Smooth muscle cell (in vitro differentiated cells): ENCODE measurements at regions not wholly inside any gene's neighbourhood (a gene's known extent, or its start where the extent isn't known, plus 50 kb on each side); places are given as distances from the start of the nearest gene placed in this dataset.
"Not testable (repeated sequence)": the region's sequence is repeated elsewhere in the genome, so short reads cannot be mapped to it uniquely, and the experiment has no call there.

Experiments
- DNase-seq: peaks from one replicate; lab custom pipeline; 2025; ENCODE audit not compliant: unreplicated experiment; lab: John Stamatoyannopoulos, UW
- H2AFZ ChIP-seq: fragments of 200-600 bp; sonication (generic); 2 replicates; pipeline ENCODE4 v1.6.0; 2016; ENCODE audit warnings: antibody characterized with exemption, low read depth, mild to moderate bottlenecking
- H3F3A ChIP-seq: fragments of 200-600 bp; sonication (generic); 2 replicates; pipeline ENCODE4 v1.6.0; 2017; ENCODE audit warnings: antibody characterized with exemption, low read depth
- H3K27ac ChIP-seq: fragments of 200-600 bp; sonication (generic); 2 replicates; pipeline ENCODE4 v1.5.1; 2016; ENCODE audit warnings: low read depth, mild to moderate bottlenecking
- H3K27me3 ChIP-seq: fragments of 200-600 bp; sonication (generic); 2 replicates; pipeline ENCODE4 v1.6.1; 2016; ENCODE audit warnings: low read depth, mild to moderate bottlenecking
- H3K36me3 ChIP-seq: fragments of 200-600 bp; sonication (generic); 2 replicates; pipeline ENCODE4 v1.5.1; 2016; ENCODE audit warnings: low read depth
- H3K4me1 ChIP-seq: fragments of 200-600 bp; sonication (generic); 2 replicates; pipeline ENCODE4 v1.5.1; 2016; ENCODE audit warnings: low read depth
- H3K4me2 ChIP-seq: fragments of 200-600 bp; sonication (generic); 2 replicates; pipeline ENCODE4 v1.6.0; 2016; ENCODE audit warnings: mild to moderate bottlenecking
- H3K4me3 ChIP-seq: fragments of 200-600 bp; sonication (generic); 2 replicates; pipeline ENCODE4 v1.5.1; 2016; ENCODE audit warnings: mild to moderate bottlenecking
- H3K79me2 ChIP-seq: fragments of 200-600 bp; sonication (generic); 2 replicates; pipeline ENCODE4 v1.6.0; 2016; ENCODE audit warnings: low read depth, mild to moderate bottlenecking
- H3K9ac ChIP-seq: fragments of 200-600 bp; sonication (generic); 2 replicates; pipeline ENCODE4 v1.6.0; 2016; ENCODE audit warnings: low read depth
- H3K9me3 ChIP-seq: fragments of 200-600 bp; sonication (generic); replicated peaks from 2 replicates; pipeline ENCODE4 v1.5.1; 2016; ENCODE audit warnings: low read depth
- H4K20me1 ChIP-seq: fragments of 200-600 bp; sonication (generic); 2 replicates; pipeline ENCODE4 v1.6.0; 2016; ENCODE audit warnings: low read depth
- WGBS: methylation state at CpG from one replicate; pipeline ENCODE4 v1.1.7; 2016; ENCODE audit warnings: low lambda C conversion rate; 5-methylcytosine and 5-hydroxymethylcytosine counted together

DNA sequence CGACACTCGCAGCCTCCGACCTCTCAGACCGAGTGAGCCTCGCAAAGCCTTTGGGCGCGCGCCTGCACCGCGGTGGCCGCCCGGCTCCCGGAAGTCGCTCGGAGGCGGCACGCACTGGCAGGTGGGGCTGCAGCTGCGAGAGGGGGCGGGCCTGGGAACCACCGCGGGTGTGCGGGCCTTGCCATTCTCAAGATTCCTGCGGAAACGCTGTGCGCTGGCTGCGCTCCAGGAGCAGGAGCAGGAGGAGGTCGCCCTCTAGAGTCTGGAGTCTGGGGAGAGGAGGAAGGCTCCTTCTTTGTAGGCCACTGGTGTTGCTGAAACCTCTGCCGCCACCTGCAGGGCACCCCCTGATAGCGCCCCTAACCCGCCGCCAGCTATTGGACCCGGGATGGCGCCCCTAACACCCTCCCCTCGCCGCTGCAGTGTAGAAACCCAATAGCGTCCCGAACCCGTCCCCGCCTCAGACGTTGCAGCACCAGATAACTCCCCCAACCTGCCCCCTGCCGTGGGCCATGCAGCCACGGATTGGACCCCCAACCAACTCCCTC is 230.6 kb downstream of the LIPI start:
- H3K27me3 ChIP-seq, H3K36me3 ChIP-seq, H3F3A ChIP-seq, H3K27ac ChIP-seq, H2AFZ ChIP-seq, H3K9me3 ChIP-seq, H3K79me2 ChIP-seq, H3K4me1 ChIP-seq, DNase-seq, H4K20me1 ChIP-seq, H3K4me2 ChIP-seq, H3K9ac ChIP-seq, H3K4me3 ChIP-seq: not testable (repeated sequence)
- WGBS, result 27% methylated on average over 27 of the region's 42 CpGs

DNA sequence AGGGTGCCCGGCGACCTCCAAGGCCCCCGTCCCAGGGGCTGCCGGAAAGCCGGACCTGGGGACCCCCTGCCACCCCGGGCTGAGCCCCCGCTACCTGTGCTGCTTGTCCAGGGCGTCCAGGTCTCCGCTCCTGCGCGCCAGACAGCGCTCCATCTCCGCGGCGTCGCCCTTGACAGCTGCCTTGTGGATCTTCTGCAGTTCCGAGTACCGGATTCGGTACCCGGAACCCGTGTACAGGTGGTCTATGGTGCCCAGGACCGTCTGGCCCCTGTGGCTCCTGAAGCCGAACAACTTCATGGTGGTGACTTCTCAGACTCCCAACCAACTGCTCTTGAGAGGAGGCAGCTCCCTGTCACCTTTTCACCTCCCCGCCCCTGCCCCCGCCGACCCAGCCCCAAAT is 231.1 kb downstream of the LIPI start:
- H3K36me3 ChIP-seq, H3K4me2 ChIP-seq, H3K79me2 ChIP-seq, H3F3A ChIP-seq, H4K20me1 ChIP-seq, H3K27me3 ChIP-seq, H3K9me3 ChIP-seq, H3K27ac ChIP-seq, H3K9ac ChIP-seq, H3K4me3 ChIP-seq, H3K4me1 ChIP-seq, DNase-seq, H2AFZ ChIP-seq: not testable (repeated sequence)
- 82% methylated on average over 25 of the region's 26 CpGs for WGBS

DNA sequence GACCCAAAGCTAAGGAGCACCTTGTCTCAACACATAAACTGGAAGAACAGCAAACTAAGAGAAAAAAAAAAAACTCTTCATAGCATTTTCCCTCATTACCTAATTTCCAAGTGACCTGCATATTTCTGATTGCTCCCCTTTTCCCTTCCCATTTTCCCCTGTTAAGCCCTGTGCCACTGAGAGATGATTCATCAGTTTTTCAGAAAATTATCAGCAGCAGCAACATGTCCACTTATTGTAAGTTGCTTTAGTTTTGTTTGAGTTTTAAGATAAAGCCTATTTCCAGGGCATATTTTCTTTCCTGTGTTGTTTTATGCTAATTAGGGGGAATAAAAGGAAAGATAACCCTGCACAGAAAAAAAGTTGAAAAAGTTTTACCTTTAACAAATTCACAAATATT is 236.2 kb downstream of the LIPI start:
- H2AFZ ChIP-seq, H3K4me1 ChIP-seq, H3K9me3 ChIP-seq, H3K27ac ChIP-seq, H3K27me3 ChIP-seq, H3K9ac ChIP-seq, H3K4me2 ChIP-seq, H3F3A ChIP-seq, DNase-seq, H3K79me2 ChIP-seq, H3K4me3 ChIP-seq, H4K20me1 ChIP-seq, H3K36me3 ChIP-seq: not testable (repeated sequence)

DNA sequence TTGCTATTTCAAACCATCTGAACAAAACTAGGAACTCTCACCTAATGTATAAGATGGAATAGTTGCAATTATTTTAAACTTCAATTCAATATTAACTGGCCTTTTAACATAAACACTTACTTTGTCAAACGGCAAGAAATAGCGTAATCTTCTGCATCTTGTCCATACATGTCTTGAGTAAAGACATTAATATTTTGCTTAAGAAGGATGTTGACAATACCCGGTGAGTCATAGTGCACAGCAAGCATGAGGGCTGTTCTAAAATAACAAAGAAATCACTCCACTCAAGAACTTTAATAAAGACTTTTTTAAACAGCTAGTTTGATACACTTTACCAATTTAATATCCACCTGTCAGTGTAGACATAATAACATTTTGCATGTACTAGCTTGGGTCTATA is 240.9 kb downstream of the LIPI start:
- H2AFZ ChIP-seq, DNase-seq, H3K27me3 ChIP-seq, H3F3A ChIP-seq, H3K4me1 ChIP-seq, H4K20me1 ChIP-seq, H3K4me3 ChIP-seq, H3K27ac ChIP-seq, H3K36me3 ChIP-seq, H3K79me2 ChIP-seq, H3K4me2 ChIP-seq, H3K9me3 ChIP-seq, H3K9ac ChIP-seq: not testable (repeated sequence)
- 86% methylated on average over 3 of the region's 3 CpGs for WGBS

DNA sequence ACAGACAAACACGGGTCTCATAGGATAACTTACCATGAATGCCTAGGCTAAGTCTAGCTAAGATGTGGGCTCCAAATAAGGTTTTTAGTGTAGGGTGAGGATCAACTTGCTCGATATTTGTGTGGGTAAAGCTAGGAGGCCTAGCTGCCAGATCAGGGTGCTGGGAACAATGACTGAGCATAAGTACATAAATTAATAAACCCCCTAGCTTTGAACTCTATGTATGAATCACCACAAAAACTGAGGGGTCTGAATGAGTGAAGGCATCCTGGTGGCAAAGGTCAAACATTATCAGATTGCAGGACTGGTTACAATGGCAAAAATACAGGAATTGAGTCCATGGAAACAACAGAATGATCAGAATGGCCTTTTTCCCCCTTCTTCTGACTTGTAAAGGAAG is 241.8 kb downstream of the LIPI start:
- H3K9me3 ChIP-seq, H3K36me3 ChIP-seq, H3K9ac ChIP-seq, H2AFZ ChIP-seq, H3K4me3 ChIP-seq, H3K27me3 ChIP-seq, H4K20me1 ChIP-seq, H3K79me2 ChIP-seq, H3K4me1 ChIP-seq, H3K4me2 ChIP-seq, DNase-seq, H3K27ac ChIP-seq, H3F3A ChIP-seq: not testable (repeated sequence)
- 70% methylated on average over 2 of the region's 2 CpGs for WGBS

DNA sequence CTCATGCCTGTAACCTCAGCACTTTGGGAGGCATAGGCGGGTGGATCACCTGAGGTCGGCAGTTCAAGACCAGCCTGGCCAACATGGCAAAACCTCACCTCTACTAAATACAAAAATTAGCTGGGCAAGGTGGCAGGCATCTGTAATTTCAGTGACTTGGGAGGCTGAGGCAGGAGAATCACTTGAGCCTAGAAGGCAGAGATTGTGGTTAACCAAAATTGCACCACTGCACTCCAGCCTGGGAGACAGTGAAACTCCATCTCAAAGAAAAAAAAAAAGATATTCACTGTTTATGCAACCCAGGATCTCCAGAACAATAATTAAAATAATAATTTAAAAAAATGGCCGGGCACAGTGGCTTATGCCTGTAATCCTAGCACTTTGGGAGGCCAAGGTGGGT is 247.5 kb downstream of the LIPI start:
- not testable (repeated sequence) for H3K4me2 ChIP-seq, H2AFZ ChIP-seq, H3K9ac ChIP-seq, H3K4me1 ChIP-seq, H4K20me1 ChIP-seq, H3K4me3 ChIP-seq, H3K27me3 ChIP-seq, H3F3A ChIP-seq, H3K27ac ChIP-seq, H3K79me2 ChIP-seq, H3K9me3 ChIP-seq, H3K36me3 ChIP-seq, DNase-seq
- WGBS, result 78% methylated on average over 3 of the region's 3 CpGs
